Lower leg skin (tissue), 3 donors: ENCODE measurements at regions not wholly inside any gene's neighbourhood (a gene's known extent, or its start where the extent isn't known, plus 50 kb on each side); places are given as distances from the start of the nearest gene placed in this dataset.

Experiments used
- CTCF ChIP-seq, 3 donors: fragments of 450-650 bp; IDR thresholded peaks; one replicate each; pipeline ENCODE4 v1.5.1; 2016; ENCODE audit warnings: antibody characterized with exemption in 3 of 3, mild to moderate bottlenecking in 3 of 3, moderate library complexity in 2 of 3
- POLR2A ChIP-seq, 2 donors: fragments of 450-650 bp; IDR thresholded peaks; one replicate each; pipeline ENCODE4 v1.6.1; 2016 to 2017; ENCODE audit warnings: antibody characterized with exemption in 2 of 2, mild to moderate bottlenecking in 1 of 2, moderate library complexity in 1 of 2

GRCh38 chr1:196043268-196043667, 565.0 kb downstream of the KCNT2 start:
- TF ChIP-seq POLR2A (IDR thresholded peaks at IDR 0.05) (no peak), CTCF (IDR thresholded peaks at IDR 0.05) (no peak)
